ENCODE measurements at regions not wholly inside any gene's neighbourhood (a gene's known extent, or its start where the extent isn't known, plus 50 kb on each side); places are given as distances from the start of the nearest gene placed in this dataset.

DNA sequence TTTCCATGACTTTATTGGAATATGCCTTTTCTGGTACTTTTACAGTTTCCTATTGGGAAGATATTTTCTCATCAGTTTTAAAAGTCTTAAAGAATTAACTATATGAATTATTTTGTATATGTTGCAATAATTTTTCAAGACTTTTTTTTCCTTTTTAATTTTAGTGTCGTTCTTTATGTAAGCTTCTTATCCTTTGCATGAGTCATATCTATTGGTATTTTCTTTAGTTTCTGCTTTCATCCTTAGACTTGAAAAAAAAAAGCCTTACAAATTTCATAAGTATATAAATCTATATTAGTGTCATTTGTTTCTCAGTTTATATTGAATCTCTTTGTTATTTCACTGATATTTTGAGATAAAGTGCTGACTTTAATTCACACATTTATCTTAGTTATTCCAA is 94.9 kb downstream of the DSEL start (continued):
- TF ChIP-seq, protein P1, sequence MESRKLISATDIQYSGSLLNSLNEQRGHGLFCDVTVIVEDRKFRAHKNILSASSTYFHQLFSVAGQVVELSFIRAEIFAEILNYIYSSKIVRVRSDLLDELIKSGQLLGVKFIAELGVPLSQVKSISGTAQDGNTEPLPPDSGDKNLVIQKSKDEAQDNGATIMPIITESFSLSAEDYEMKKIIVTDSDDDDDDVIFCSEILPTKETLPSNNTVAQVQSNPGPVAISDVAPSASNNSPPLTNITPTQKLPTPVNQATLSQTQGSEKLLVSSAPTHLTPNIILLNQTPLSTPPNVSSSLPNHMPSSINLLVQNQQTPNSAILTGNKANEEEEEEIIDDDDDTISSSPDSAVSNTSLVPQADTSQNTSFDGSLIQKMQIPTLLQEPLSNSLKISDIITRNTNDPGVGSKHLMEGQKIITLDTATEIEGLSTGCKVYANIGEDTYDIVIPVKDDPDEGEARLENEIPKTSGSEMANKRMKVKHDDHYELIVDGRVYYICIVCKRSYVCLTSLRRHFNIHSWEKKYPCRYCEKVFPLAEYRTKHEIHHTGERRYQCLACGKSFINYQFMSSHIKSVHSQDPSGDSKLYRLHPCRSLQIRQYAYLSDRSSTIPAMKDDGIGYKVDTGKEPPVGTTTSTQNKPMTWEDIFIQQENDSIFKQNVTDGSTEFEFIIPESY (IDR thresholded peaks at IDR 0.05), result no peak
- TF ChIP-seq TAF1 (conservative IDR thresholded peaks at IDR 0.05) (no peak), NR2F2 (IDR thresholded peaks at IDR 0.05) (no peak), HNF4A (conservative IDR thresholded peaks at IDR 0.05) (no peak), RAD21 (IDR thresholded peaks at IDR 0.05) (no peak), YY1 (IDR thresholded peaks at IDR 0.05) (no peak), SP1 (IDR thresholded peaks at IDR 0.05) (no peak), EGR1 (IDR thresholded peaks at IDR 0.05; ENCODE audit: low read depth in 2 of 2) (no peak), FOXA2 (IDR thresholded peaks at IDR 0.05) (no peak)

- Histone ChIP-seq H3K9ac (ENCODE audit: low read depth in 1 of 2, low read length in 2 of 2) (peak overlapping the region in 1 of 2 donors; percentile 53), H3K36me3 (ENCODE audit: control insufficient read depth in 4 of 4, insufficient read depth in 3 of 4, low read depth in 1 of 4, low read length in 3 of 4) (no peaks in the 10 kb centered on the region), H3K4me3 (ENCODE audit: low read depth in 1 of 3, low read length in 3 of 3) (peak overlapping the region; percentile 33 to 59 (median 40)), H3K27me3 (ENCODE audit: control insufficient read depth in 4 of 4, insufficient read depth in 4 of 4, low read length in 3 of 4) (no peaks in the 10 kb centered on the region), H3K9me3 (ENCODE audit: control insufficient read depth in 4 of 4, low read length in 3 of 4) (no peaks in the 10 kb centered on the region), H3K4me1 (ENCODE audit: control insufficient read depth in 4 of 4, insufficient read depth in 4 of 4, low read length in 3 of 4) (peaks cover 0 to 3% (median 0%) of the 10 kb centered on the region in 4 donors), H3K27ac (ENCODE audit: low read depth in 1 of 2, low read length in 2 of 2) (peak overlapping the region; percentile 16 to 34)
- TF ChIP-seq SP1 (IDR thresholded peaks at IDR 0.05) (peak; percentile 8), HNF4G (IDR thresholded peaks at IDR 0.05) (no peak)
- TF ChIP-seq, protein P1 (IDR thresholded peaks at IDR 0.05), result no peak
- TF ChIP-seq, protein P2, sequence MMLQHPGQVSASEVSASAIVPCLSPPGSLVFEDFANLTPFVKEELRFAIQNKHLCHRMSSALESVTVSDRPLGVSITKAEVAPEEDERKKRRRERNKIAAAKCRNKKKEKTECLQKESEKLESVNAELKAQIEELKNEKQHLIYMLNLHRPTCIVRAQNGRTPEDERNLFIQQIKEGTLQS (IDR thresholded peaks at IDR 0.05), result no peak
- WGBS, result 57% methylated on average over 6 of the region's 6 CpGs
- no peak for DNase-seq (ENCODE audit: low spot score)
These were observed 98.5 kb downstream of the DSEL start for GRCh38 chr18:67417864-67418523.

DNA sequence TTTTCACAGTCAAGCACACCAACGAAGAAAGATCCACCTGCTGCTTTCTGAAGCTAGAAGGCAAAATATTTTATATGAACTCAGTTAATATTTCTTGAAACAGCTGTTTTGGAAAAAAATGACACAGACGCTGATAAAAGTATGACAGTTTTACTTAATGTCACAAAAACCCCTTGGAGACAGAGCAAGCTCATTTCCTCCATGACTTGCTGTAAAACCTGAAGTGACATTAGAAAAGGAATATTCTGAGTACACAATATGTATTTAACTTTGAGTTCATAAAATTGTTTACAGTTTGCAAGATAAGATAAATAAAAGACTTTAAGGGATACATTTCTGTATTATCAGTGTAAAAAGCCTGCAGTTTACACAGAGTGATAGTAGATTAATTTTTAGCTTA is 105.4 kb downstream of the DSEL start:
- Histone ChIP-seq H3K27ac (ENCODE audit: low read depth in 1 of 2, low read length in 2 of 2) (no peak overlapping the region), H3K27me3 (ENCODE audit: control insufficient read depth in 4 of 4, insufficient read depth in 4 of 4, low read length in 3 of 4) (no peaks in the 10 kb centered on the region), H3K36me3 (ENCODE audit: control insufficient read depth in 4 of 4, insufficient read depth in 3 of 4, low read depth in 1 of 4, low read length in 3 of 4) (no peaks in the 10 kb centered on the region), H3K9me3 (ENCODE audit: control insufficient read depth in 4 of 4, low read length in 3 of 4) (no peaks in the 10 kb centered on the region), H3K9ac (ENCODE audit: low read depth in 1 of 2, low read length in 2 of 2) (no peak overlapping the region), H3K4me3 (ENCODE audit: low read depth in 1 of 3, low read length in 3 of 3) (no peak overlapping the region), H3K4me1 (ENCODE audit: control insufficient read depth in 4 of 4, insufficient read depth in 4 of 4, low read length in 3 of 4) (no peaks in the 10 kb centered on the region)
- DNase-seq (ENCODE audit: low spot score), result no peak
- TF ChIP-seq, protein P2 (IDR thresholded peaks at IDR 0.05), result no peak
- no peak for TF ChIP-seq YY1 (IDR thresholded peaks at IDR 0.05)
- WGBS, result 32% methylated on average over 2 of the region's 2 CpGs

All from liver (tissue), 7 donors.